Body of pancreas (tissue), 4 donors: ENCODE measurements at regions not wholly inside any gene's neighbourhood (a gene's known extent, or its start where the extent isn't known, plus 50 kb on each side); places are given as distances from the start of the nearest gene placed in this dataset.

Experiments
- ATAC-seq: fragments of 150-250 bp; one replicate; pipeline ENCODE4 v1.9.1; 2016
- DNase-seq, 4 donors: peaks; one replicate each; pipeline ENCODE4 v3.0.0-alpha.2; 2019
- H3K27ac ChIP-seq, 4 donors: fragments of 200-600 bp; sonication (generic); 1 replicate in 3 of 4; 2 replicates in 1 of 4; pipeline versions ENCODE4 v1.5.1 to v1.6.1; 2016 to 2019; ENCODE audit warnings: mild to moderate bottlenecking in 1 of 4, mixed read lengths in 1 of 4, moderate library complexity in 1 of 4
- H3K27me3 ChIP-seq, 2 donors: fragments of 200-600 bp; sonication (generic); one replicate each; pipeline ENCODE4 v1.6.0; 2016; ENCODE audit warnings: mild to moderate bottlenecking in 1 of 2
- H3K36me3 ChIP-seq, 2 donors: fragments of 200-600 bp; sonication (generic); replicated peaks in 1 of 2; 2 replicates each; pipeline ENCODE4 v1.5.1; 2016; ENCODE audit warnings: low read depth in 2 of 2; ENCODE audit not compliant: insufficient read depth in 1 of 2
- H3K4me1 ChIP-seq: fragments of 200-600 bp; sonication (generic); one replicate; pipeline ENCODE4 v1.6.0; 2016
- H3K4me3 ChIP-seq, 2 donors: fragments of 200-600 bp; sonication (generic); 1 replicate in 1 of 2; 2 replicates in 1 of 2; pipeline ENCODE4 v1.5.1; 2016 to 2019
- H3K9me3 ChIP-seq, 3 donors: fragments of 200-600 bp; sonication (generic); 1 replicate in 2 of 3; 2 replicates in 1 of 3; pipeline ENCODE4 v1.5.1; 2016
- CTCF ChIP-seq, 7 experiments: fragments of 450-650 bp in 4 of 7; fragments of 200-600 bp in 3 of 7; sonication (generic) in 3 of 7; IDR thresholded peaks; one replicate each; pipeline ENCODE4 v1.5.1; 2016 to 2019; ENCODE audit warnings: antibody characterized with exemption in 7 of 7
- POLR2A ChIP-seq, 3 donors: fragments of 450-650 bp; IDR thresholded peaks; one replicate each; pipeline ENCODE4 v1.6.1; 2016; ENCODE audit warnings: antibody characterized with exemption in 3 of 3, mild to moderate bottlenecking in 2 of 3
- WGBS, 2 donors: methylation state at CpG; one replicate each; pipeline ENCODE4 v1.1.5; 2017; 5-methylcytosine and 5-hydroxymethylcytosine counted together
- intact Hi-C: fragments of 100-400 bp; cut with DNase I; formaldehyde crosslinking; loops from one replicate; pipeline ENCODE4 v1.15.1; 2023

DNA sequence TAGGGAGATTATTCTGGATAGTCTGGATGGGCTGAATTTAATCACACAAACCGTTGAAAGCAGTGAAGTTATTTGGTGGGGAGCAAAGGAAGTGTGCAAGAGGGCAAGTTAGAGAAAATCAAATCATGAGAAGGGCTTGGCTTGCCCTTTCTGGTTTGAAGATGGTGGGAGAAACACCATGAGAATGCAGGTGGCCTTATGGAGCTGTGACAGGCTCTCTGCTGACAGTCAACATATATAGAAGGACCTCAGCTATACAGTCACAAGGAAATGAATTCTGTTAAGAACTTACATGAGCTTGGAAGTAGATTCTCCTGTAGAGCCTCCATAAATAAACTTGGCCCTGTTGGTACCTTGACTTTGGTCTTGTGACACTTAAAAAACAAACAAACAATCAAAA, 72.3 kb downstream of the GMNC start:
- intact Hi-C loops: no loop called here
- DNase-seq: peak in 2 of 4 donors; percentile 22 to 70
- Histone ChIP-seq H3K9me3 (no peaks in the 10 kb centered on the region), H3K4me3 (no peak overlapping the region), H3K4me1 (peaks cover 6% of the 10 kb centered on the region), H3K27ac (no peak overlapping the region), H3K27me3 (no peaks in the 10 kb centered on the region), H3K36me3 (no peaks in the 10 kb centered on the region)
- peak; percentile 68 for ATAC-seq
- WGBS, 2 donors: 36 to 44% methylated on average over 1 of the region's 1 CpG
- TF ChIP-seq CTCF (IDR thresholded peaks at IDR 0.05): no peak
- no peak for TF ChIP-seq POLR2A (IDR thresholded peaks at IDR 0.05)

DNA sequence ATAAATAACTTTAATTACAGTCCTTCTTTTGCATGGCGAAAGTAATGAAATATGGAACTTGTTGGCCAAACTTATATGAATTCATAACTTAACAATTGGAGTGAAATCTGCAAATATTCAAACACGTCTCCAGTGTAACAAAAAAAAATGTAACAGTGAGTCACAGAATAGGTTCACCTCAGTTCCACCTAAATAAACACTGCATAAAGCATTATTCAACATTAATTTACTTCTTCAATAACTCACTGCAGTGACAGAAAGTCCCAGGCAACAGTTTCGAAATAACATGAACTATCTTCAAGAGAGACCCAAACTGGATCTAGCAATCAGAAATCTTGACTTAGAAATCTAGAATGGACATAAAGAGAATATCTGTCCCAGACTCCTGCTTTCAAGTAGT, 75.6 kb downstream of the GMNC start:
- intact Hi-C loops: no loop called here

GRCh38 chr3:190785047-190785446, 77.4 kb downstream of the GMNC start:
- H3K36me3 ChIP-seq: no peaks in the 10 kb centered on the region
- WGBS, 2 donors: 87 to 90% methylated on average over 4 of the region's 4 CpGs
- DNase-seq: no peak
- H3K9me3 ChIP-seq: no peaks in the 10 kb centered on the region
- H3K4me1 ChIP-seq: peaks cover 1% of the 10 kb centered on the region
- intact Hi-C loops: no loop called here
- ATAC-seq: no peak
- H3K4me3 ChIP-seq: no peak overlapping the region
- H3K27me3 ChIP-seq: no peaks in the 10 kb centered on the region
- H3K27ac ChIP-seq: no peak overlapping the region
- TF ChIP-seq CTCF (IDR thresholded peaks at IDR 0.05) (no peak), POLR2A (IDR thresholded peaks at IDR 0.05) (no peak)

More for the DNA sequence above, 75.6 kb downstream of the GMNC start:
- DNase-seq (no peak), ATAC-seq (no peak)
- Histone ChIP-seq H3K4me1 (peaks cover 6% of the 10 kb centered on the region), H3K4me3 (no peak overlapping the region), H3K27ac (no peak overlapping the region), H3K9me3 (no peaks in the 10 kb centered on the region), H3K36me3 (no peaks in the 10 kb centered on the region), H3K27me3 (no peaks in the 10 kb centered on the region)
- WGBS, 2 donors: 82 to 84% methylated on average over 3 of the region's 3 CpGs
- TF ChIP-seq POLR2A (IDR thresholded peaks at IDR 0.05) (no peak), CTCF (IDR thresholded peaks at IDR 0.05) (no peak)

DNA sequence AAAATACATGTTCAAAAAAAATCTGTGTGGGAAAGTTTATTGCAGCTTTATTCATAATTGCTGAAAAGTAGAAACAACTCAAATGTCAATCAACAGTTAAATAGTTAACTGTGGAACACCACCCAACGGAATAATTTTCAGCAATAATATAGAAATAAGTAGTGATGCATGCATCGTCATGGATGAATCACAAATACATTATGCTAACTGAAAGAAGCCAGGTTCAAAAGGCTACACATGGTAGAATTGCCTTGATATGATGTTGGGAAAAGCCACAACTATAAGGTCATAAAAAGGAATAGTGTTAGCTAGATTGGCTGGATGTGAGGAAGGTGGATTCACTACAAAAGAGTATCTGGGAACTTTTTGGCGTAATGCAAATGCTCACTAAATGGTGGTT, 82.0 kb downstream of the GMNC start:
- intact Hi-C loops: no loop called here
- DNase-seq (no peak), ATAC-seq (no peak)
- H3K36me3 ChIP-seq: no peaks in the 10 kb centered on the region
- H3K4me1 ChIP-seq: no peaks in the 10 kb centered on the region
- H3K27me3 ChIP-seq: no peaks in the 10 kb centered on the region
- no peaks in the 10 kb centered on the region for H3K9me3 ChIP-seq
- no peak overlapping the region for H3K27ac ChIP-seq
- TF ChIP-seq POLR2A (IDR thresholded peaks at IDR 0.05): no peak
- TF ChIP-seq CTCF (IDR thresholded peaks at IDR 0.05): no peak
- 52 to 61% methylated on average over 3 of the region's 3 CpGs for WGBS, 2 donors
- no peak overlapping the region for H3K4me3 ChIP-seq

DNA sequence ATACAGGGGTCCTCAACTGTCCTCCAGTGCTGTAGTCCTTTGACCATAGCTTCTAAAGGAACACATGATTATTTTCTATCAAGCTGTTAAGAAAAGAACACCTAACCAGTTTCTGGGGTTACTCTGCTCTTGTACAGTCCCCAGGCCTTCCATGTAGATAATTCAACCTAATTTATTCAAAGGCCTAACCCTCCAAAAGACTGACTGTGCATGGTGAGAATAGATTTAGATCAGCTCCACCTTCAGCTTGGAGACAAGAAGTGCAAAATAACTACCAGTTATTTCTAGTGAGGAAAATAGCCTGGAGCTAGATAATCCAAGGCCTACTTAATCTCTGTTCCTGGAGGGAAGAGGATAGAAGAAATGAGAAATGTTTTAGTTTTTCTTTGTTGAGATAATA, 87.9 kb downstream of the GMNC start:
- no peak for ATAC-seq
- Histone ChIP-seq H3K27me3 (no peaks in the 10 kb centered on the region), H3K9me3 (no peaks in the 10 kb centered on the region), H3K27ac (no peak overlapping the region), H3K4me1 (no peaks in the 10 kb centered on the region), H3K4me3 (no peak overlapping the region), H3K36me3 (no peaks in the 10 kb centered on the region)
- no peak for DNase-seq
- intact Hi-C loops: no loop called here
- no peak for TF ChIP-seq CTCF (IDR thresholded peaks at IDR 0.05)
